Neural progenitor cell (in vitro differentiated cells): ENCODE measurements at regions not wholly inside any gene's neighbourhood (a gene's known extent, or its start where the extent isn't known, plus 50 kb on each side); places are given as distances from the start of the nearest gene placed in this dataset.

Source experiments
- CTCF ChIP-seq: fragments of 200-600 bp; sonication (generic); IDR thresholded peaks from 2 replicates; pipeline ENCODE4 v1.5.1; 2017; ENCODE audit warnings: antibody characterized with exemption, mild to moderate bottlenecking
- EZH2phosphoT487 ChIP-seq: fragments of 200-600 bp; sonication (generic); IDR thresholded peaks from 2 replicates; pipeline ENCODE4 v1.6.1; 2017; ENCODE audit warnings: antibody characterized with exemption

- no peak for TF ChIP-seq CTCF
- no peak for TF ChIP-seq EZH2phosphoT487
These were observed 291.9 kb upstream of the SALL3 start for GRCh38 chr18:78687736-78688135.
